WERI-Rb-1 (cell line): ENCODE measurements at regions not wholly inside any gene's neighbourhood (a gene's known extent, or its start where the extent isn't known, plus 50 kb on each side); places are given as distances from the start of the nearest gene placed in this dataset.
"Not testable (repeated sequence)": the region's sequence is repeated elsewhere in the genome, so short reads cannot be mapped to it uniquely, and the experiment has no call there.

Experiments
- DNase-seq: peaks from one replicate; pipeline ENCODE4 v3.0.0-alpha.2; 2020
- H3K27ac ChIP-seq: fragments of 250-450 bp; sonication (Bioruptor Pico); 2 replicates; pipeline ENCODE4 v1.5.1; 2020; ENCODE audit warnings: mild to moderate bottlenecking, moderate library complexity
- H3K27me3 ChIP-seq: fragments of 250-450 bp; sonication (Bioruptor Pico); 2 replicates; pipeline ENCODE4 v1.5.1; 2021; ENCODE audit warnings: mild to moderate bottlenecking, low read depth, moderate library complexity; ENCODE audit not compliant: insufficient read depth, severe bottlenecking
- H3K36me3 ChIP-seq: fragments of 250-450 bp; sonication (Bioruptor Pico); 2 replicates; pipeline ENCODE4 v1.5.1; 2020; ENCODE audit warnings: mild to moderate bottlenecking, moderate library complexity
- H3K4me3 ChIP-seq: 2 replicates; pipeline ENCODE4 v1.5.1; 2011; ENCODE audit warnings: low read depth, mild to moderate bottlenecking, control low read depth, low read length
- H3K9me3 ChIP-seq: fragments of 250-450 bp; sonication (Bioruptor Pico); 2 replicates; pipeline ENCODE4 v1.5.1; 2021; ENCODE audit warnings: mild to moderate bottlenecking, moderate library complexity; ENCODE audit not compliant: severe bottlenecking
- CTCF ChIP-seq: IDR thresholded peaks from 2 replicates; pipeline ENCODE4 v1.5.1; 2011; ENCODE audit warnings: low read depth, mild to moderate bottlenecking, control low read depth, inconsistent platforms, low read length

- Histone ChIP-seq H3K9me3 (no peaks in the 10 kb centered on the region), H3K4me3 (no peak overlapping the region), H3K36me3 (no peaks in the 10 kb centered on the region), H3K27me3 (no peaks in the 10 kb centered on the region), H3K27ac (no peak overlapping the region)
- TF ChIP-seq CTCF = no peak
- no peak for DNase-seq
These were observed 134.9 kb upstream of the KYNU start for GRCh38 chr2:142742371-142743214.

GRCh38 chr2:142741764-142742269 lies 135.6 kb upstream of the KYNU start:
- Histone ChIP-seq H3K27ac (no peak overlapping the region), H3K27me3 (no peaks in the 10 kb centered on the region), H3K9me3 (no peaks in the 10 kb centered on the region), H3K4me3 (no peak overlapping the region), H3K36me3 (no peaks in the 10 kb centered on the region)
- DNase-seq = no peak
- TF ChIP-seq CTCF = no peak

DNA sequence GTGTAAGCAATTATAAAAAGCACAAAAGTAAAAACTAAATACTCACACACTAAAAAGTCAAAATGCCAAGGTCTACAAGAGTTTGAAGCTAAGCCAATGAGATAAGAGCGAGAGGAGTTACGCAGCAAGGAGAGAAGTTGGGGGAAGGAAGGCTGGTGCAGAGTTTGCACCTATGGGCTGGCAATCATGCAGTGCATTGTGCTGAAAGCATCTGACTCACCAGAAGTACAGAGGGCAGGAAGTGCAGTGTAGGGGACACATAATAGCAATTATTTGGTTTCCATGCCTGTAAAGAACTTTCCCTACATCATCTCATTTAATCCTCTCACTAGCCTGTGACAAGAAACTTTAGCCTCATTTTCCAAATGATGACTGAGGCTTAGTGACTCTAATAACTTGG lies 142.7 kb upstream of the KYNU start:
- H3K4me3 ChIP-seq = no peak overlapping the region
- H3K27ac ChIP-seq = no peak overlapping the region
- TF ChIP-seq CTCF = no peak
- DNase-seq = no peak
- H3K36me3 ChIP-seq = no peaks in the 10 kb centered on the region
- no peaks in the 10 kb centered on the region for H3K9me3 ChIP-seq
- H3K27me3 ChIP-seq = no peaks in the 10 kb centered on the region

- Histone ChIP-seq H3K9me3 (no peaks in the 10 kb centered on the region), H3K27ac (no peak overlapping the region), H3K27me3 (no peaks in the 10 kb centered on the region), H3K4me3 (no peak overlapping the region), H3K36me3 (no peaks in the 10 kb centered on the region)
- DNase-seq = no peak
- 0 out of 2 replicates have a peak, but pooled peaks have one; percentile 2 for TF ChIP-seq CTCF
These were observed 143.2 kb upstream of the KYNU start for GRCh38 chr2:142734231-142734630.

GRCh38 chr2:142729814-142730213 lies 147.7 kb upstream of the KYNU start:
- H3K27me3 ChIP-seq, H3K4me3 ChIP-seq, DNase-seq, H3K9me3 ChIP-seq, H3K36me3 ChIP-seq, H3K27ac ChIP-seq: not testable (repeated sequence)

- not testable (repeated sequence) for H3K27ac ChIP-seq, H3K9me3 ChIP-seq, H3K4me3 ChIP-seq, DNase-seq, H3K27me3 ChIP-seq, H3K36me3 ChIP-seq
These were observed 149.5 kb upstream of the KYNU start for GRCh38 chr2:142727821-142728478.
